Stomach (tissue), 8 donors: ENCODE measurements at regions not wholly inside any gene's neighbourhood (a gene's known extent, or its start where the extent isn't known, plus 50 kb on each side); places are given as distances from the start of the nearest gene placed in this dataset.

Source experiments
- DNase-seq, 2 donors: peaks; one replicate each; pipeline versions ENCODE4 v3.0.0 to v3.0.0-alpha.2; 2013 to 2019
- H3K27ac ChIP-seq, 5 donors: fragments of 200-600 bp in 4 of 5; sonication (generic) in 4 of 5; one replicate each; pipeline ENCODE4 v1.5.1; 2013 to 2019; ENCODE audit warnings: mild to moderate bottlenecking in 1 of 5, moderate library complexity in 1 of 5
- H3K27me3 ChIP-seq, 3 donors: fragments of 200-600 bp; sonication (generic); one replicate each; pipeline ENCODE4 v1.5.1; 2017 to 2019; ENCODE audit warnings: mixed run types in 1 of 3
- H3K36me3 ChIP-seq, 4 donors: fragments of 200-600 bp; sonication (generic); 1 replicate in 3 of 4; 2 replicates in 1 of 4; pipeline ENCODE4 v1.5.1; 2016 to 2019
- H3K4me1 ChIP-seq, 4 donors: fragments of 200-600 bp; sonication (generic); one replicate each; pipeline ENCODE4 v1.5.1; 2016 to 2019
- H3K4me3 ChIP-seq, 4 donors: fragments of 200-600 bp; sonication (generic) in 3 of 4; one replicate each; pipeline ENCODE4 v1.5.1; 2016 to 2019; ENCODE audit warnings: mild to moderate bottlenecking in 1 of 4
- H3K9me3 ChIP-seq, 4 donors: fragments of 200-600 bp; sonication (generic); one replicate each; pipeline ENCODE4 v1.5.1; 2016 to 2019
- CTCF ChIP-seq, 7 experiments: fragments of 450-650 bp in 4 of 7; fragments of 200-600 bp in 3 of 7; sonication (generic) in 3 of 7; IDR thresholded peaks; one replicate each; pipeline ENCODE4 v1.5.1; 2016 to 2019; ENCODE audit warnings: antibody characterized with exemption in 7 of 7, control low read depth in 2 of 7, mild to moderate bottlenecking in 1 of 7
- EP300 ChIP-seq: sonication (generic); formaldehyde crosslinking; IDR thresholded peaks from one replicate; pipeline ENCODE4 v1.6.1; 2017; ENCODE audit warnings: antibody characterized with exemption
- POLR2A ChIP-seq, 4 donors: fragments of 450-650 bp; IDR thresholded peaks; one replicate each; pipeline ENCODE4 v1.6.1; 2016; ENCODE audit warnings: antibody characterized with exemption in 4 of 4, control low read depth in 2 of 4, mild to moderate bottlenecking in 1 of 4, moderate library complexity in 1 of 4
- POLR2AphosphoS5 ChIP-seq, 3 donors: sonication (generic); formaldehyde crosslinking; IDR thresholded peaks; one replicate each; pipeline ENCODE4 v1.6.1; 2016; ENCODE audit warnings: antibody characterized with exemption in 3 of 3
- WGBS, 5 donors: extraction: QIAGEN DNeasy Blood & Tissue Kit in 3 of 5; methylation state at CpG; one replicate each; pipeline versions ENCODE4 v1.1.5 to v1.1.7; 2013 to 2018; 5-methylcytosine and 5-hydroxymethylcytosine counted together
- intact Hi-C: fragments of 100-400 bp; cut with DNase I; formaldehyde crosslinking; loops from one replicate; pipeline ENCODE4 v1.15.1; 2023; ENCODE audit warnings: low total_unique reads
- donor health status: healthy with polysubstance abuse.
- donor health status: Bipolar disorder and iron deficiency.
- donor health status: healthy.

GRCh38 chr3:86634361-86634760 is 356.6 kb downstream of the VGLL3 start:
- Histone ChIP-seq H3K4me3 (no peak overlapping the region), H3K27me3 (no peaks in the 10 kb centered on the region), H3K4me1 (no peaks in the 10 kb centered on the region), H3K36me3 (no peaks in the 10 kb centered on the region), H3K9me3 (no peaks in the 10 kb centered on the region), H3K27ac (no peak overlapping the region)
- WGBS, 5 donors, result 55 to 80% (median 64%) methylated on average over 3 of the region's 3 CpGs
- no peak for DNase-seq
- intact Hi-C loops, result no loop called here
- TF ChIP-seq POLR2AphosphoS5 (IDR thresholded peaks at IDR 0.05), result no peak

- Histone ChIP-seq H3K27me3 (no peaks in the 10 kb centered on the region), H3K4me3 (no peak overlapping the region), H3K27ac (no peak overlapping the region), H3K4me1 (no peaks in the 10 kb centered on the region), H3K9me3 (no peaks in the 10 kb centered on the region), H3K36me3 (no peaks in the 10 kb centered on the region)
- intact Hi-C loops, result no loop called here
- DNase-seq, result no peak
- WGBS, 5 donors, result 51 to 72% (median 68%) methylated on average over 4 of the region's 4 CpGs
- TF ChIP-seq EP300 (no peak), CTCF (IDR thresholded peaks at IDR 0.05) (no peak), POLR2AphosphoS5 (IDR thresholded peaks at IDR 0.05) (no peak), POLR2A (IDR thresholded peaks at IDR 0.05) (no peak)
Measured at GRCh38 chr3:86629511-86629910, 361.4 kb downstream of the VGLL3 start.

GRCh38 chr3:86624192-86624591 is 366.8 kb downstream of the VGLL3 start:
- 74 to 100% (median 89%) methylated on average over 2 of the region's 2 CpGs for WGBS, 5 donors
- Histone ChIP-seq H3K4me3 (no peak overlapping the region), H3K27me3 (no peaks in the 10 kb centered on the region), H3K27ac (no peak overlapping the region), H3K9me3 (peaks cover 0 to 6% (median 0%) of the 10 kb centered on the region in 4 donors), H3K4me1 (no peaks in the 10 kb centered on the region), H3K36me3 (no peaks in the 10 kb centered on the region)
- no peak for TF ChIP-seq POLR2A (IDR thresholded peaks at IDR 0.05)
- TF ChIP-seq EP300, result no peak
- TF ChIP-seq CTCF (IDR thresholded peaks at IDR 0.05), result no peak
- TF ChIP-seq POLR2AphosphoS5 (IDR thresholded peaks at IDR 0.05), result no peak
- DNase-seq, result no peak
- intact Hi-C loops, result no loop called here

GRCh38 chr3:86618706-86619105 is 372.2 kb downstream of the VGLL3 start:
- WGBS, 5 donors, result 63 to 69% (median 67%) methylated on average over 5 of the region's 5 CpGs
- no peak for TF ChIP-seq EP300
- no peak for TF ChIP-seq POLR2AphosphoS5 (IDR thresholded peaks at IDR 0.05)
- no peak for TF ChIP-seq CTCF (IDR thresholded peaks at IDR 0.05)
- no peak for TF ChIP-seq POLR2A (IDR thresholded peaks at IDR 0.05)

GRCh38 chr3:86605166-86605565 is 385.8 kb downstream of the VGLL3 start:
- no peak overlapping the region for H3K27ac ChIP-seq
- no peak for DNase-seq
- WGBS, 5 donors, result 52 to 67% (median 57%) methylated on average over 2 of the region's 2 CpGs
- TF ChIP-seq CTCF (IDR thresholded peaks at IDR 0.05) (no peak), POLR2A (IDR thresholded peaks at IDR 0.05) (no peak), EP300 (no peak), POLR2AphosphoS5 (IDR thresholded peaks at IDR 0.05) (no peak)
- H3K4me3 ChIP-seq, result no peak overlapping the region
- no peaks in the 10 kb centered on the region for H3K27me3 ChIP-seq
- intact Hi-C loops, result no loop called here
- H3K36me3 ChIP-seq, result no peaks in the 10 kb centered on the region
- no peaks in the 10 kb centered on the region for H3K4me1 ChIP-seq
- peaks cover 0 to 22% (median 6%) of the 10 kb centered on the region in 4 donors for H3K9me3 ChIP-seq

More at GRCh38 chr3:86618706-86619105, 372.2 kb downstream of the VGLL3 start:
- intact Hi-C loops, result no loop called here
- no peaks in the 10 kb centered on the region for H3K36me3 ChIP-seq
- peaks cover 0 to 17% (median 12%) of the 10 kb centered on the region in 4 donors for H3K9me3 ChIP-seq
- no peaks in the 10 kb centered on the region for H3K27me3 ChIP-seq
- H3K27ac ChIP-seq, result no peak overlapping the region
- H3K4me1 ChIP-seq, result no peaks in the 10 kb centered on the region
- H3K4me3 ChIP-seq, result no peak overlapping the region
- no peak for DNase-seq
